Aorta (tissue), 5 donors: ENCODE measurements at regions not wholly inside any gene's neighbourhood (a gene's known extent, or its start where the extent isn't known, plus 50 kb on each side); places are given as distances from the start of the nearest gene placed in this dataset.

Source experiments
- ATAC-seq: fragments of 200-7000 bp; cut with Tn5 transposase; one replicate; pipeline ENCODE4 v1.9.1; 2022; ENCODE audit warnings: moderate library complexity; ENCODE audit not compliant: low FRiP score
- DNase-seq, 2 donors: peaks; one replicate each; pipeline ENCODE4 v3.0.0-alpha.2; 2020
- H3K27ac ChIP-seq, 2 donors: one replicate each; pipeline ENCODE4 v1.5.1; 2013; ENCODE audit warnings: low read length in 2 of 2, mild to moderate bottlenecking in 2 of 2, moderate library complexity in 2 of 2, control low read depth in 1 of 2, inconsistent platforms in 1 of 2, low read depth in 1 of 2
- H3K27me3 ChIP-seq, 2 donors: one replicate each; pipeline ENCODE4 v1.6.1; 2013; ENCODE audit warnings: control low read depth in 1 of 2, low read length in 1 of 2, mild to moderate bottlenecking in 1 of 2, moderate library complexity in 1 of 2; ENCODE audit not compliant: insufficient read depth in 2 of 2, control insufficient read depth in 1 of 2
- H3K36me3 ChIP-seq, 2 donors: one replicate each; pipeline ENCODE4 v1.6.1; 2013; ENCODE audit warnings: control low read depth in 1 of 2, low read length in 1 of 2, mild to moderate bottlenecking in 1 of 2; ENCODE audit not compliant: insufficient read depth in 2 of 2, control insufficient read depth in 1 of 2
- H3K4me1 ChIP-seq, 2 donors: one replicate each; pipeline ENCODE4 v1.6.1; 2013; ENCODE audit warnings: low read length in 2 of 2, control low read depth in 1 of 2, mild to moderate bottlenecking in 1 of 2, moderate library complexity in 1 of 2; ENCODE audit not compliant: insufficient read depth in 2 of 2, control insufficient read depth in 1 of 2
- H3K4me3 ChIP-seq, 2 donors: one replicate each; pipeline ENCODE4 v1.5.1; 2013; ENCODE audit warnings: low read length in 2 of 2, control low read depth in 1 of 2, mild to moderate bottlenecking in 1 of 2
- H3K9me3 ChIP-seq: one replicate; pipeline ENCODE4 v1.6.1; 2013; ENCODE audit warnings: mild to moderate bottlenecking, low read length; ENCODE audit not compliant: control insufficient read depth
- WGBS, 2 donors: extraction: QIAGEN DNeasy Blood & Tissue Kit; methylation state at CpG; one replicate each; pipeline ENCODE4 v1.1.7; 2013; 5-methylcytosine and 5-hydroxymethylcytosine counted together
- intact Hi-C, 2 donors: fragments of 100-400 bp; cut with DNase I; formaldehyde crosslinking; loops; one replicate each; pipeline versions ENCODE4 v1.14.2 to v1.15.0; 2022
- donor health status: healthy with polysubstance abuse.
- donor health status: Bipolar disorder and iron deficiency.
- donor health status: DM: no; HTN: no; CAD: no.
- donor health status: DM: no; HTN: no; CAD: no.
- donor health status: DM: yes; HTN: yes; CAD: no.

- H3K27me3 ChIP-seq, result no peaks in the 10 kb centered on the region
- no peaks in the 10 kb centered on the region for H3K9me3 ChIP-seq
- H3K4me1 ChIP-seq, result no peaks in the 10 kb centered on the region
- DNase-seq, result no peak
- no peak overlapping the region for H3K4me3 ChIP-seq
- H3K36me3 ChIP-seq, result no peaks in the 10 kb centered on the region
- intact Hi-C loops, result no loop called here
- no peak overlapping the region for H3K27ac ChIP-seq
- ATAC-seq, result no peak
These were observed 494.7 kb downstream of the TRAM1L1 start for GRCh38 chr4:116590648-116591047.

DNA sequence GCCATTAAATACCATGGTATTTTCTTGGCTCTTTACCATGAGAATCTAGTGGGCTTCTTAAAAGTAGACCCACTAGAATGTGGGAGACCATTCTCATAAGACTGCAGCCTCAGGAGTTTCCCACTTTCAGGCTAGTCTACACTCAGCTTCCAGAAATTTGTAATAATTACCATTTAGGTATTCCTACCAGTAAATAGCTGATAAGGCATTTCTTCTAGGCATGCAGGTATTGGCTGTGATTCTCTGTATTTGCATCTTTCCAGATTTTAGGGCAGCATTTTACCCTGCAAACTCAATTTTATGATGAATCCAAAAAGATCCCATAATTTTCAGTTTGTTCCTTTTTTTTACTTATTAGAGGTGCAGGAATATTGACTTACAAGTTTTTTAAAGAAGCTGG, 496.6 kb downstream of the TRAM1L1 start:
- ATAC-seq (no peak), DNase-seq (no peak)
- Histone ChIP-seq H3K4me3 (no peak overlapping the region), H3K27ac (no peak overlapping the region), H3K27me3 (no peaks in the 10 kb centered on the region), H3K36me3 (no peaks in the 10 kb centered on the region), H3K9me3 (no peaks in the 10 kb centered on the region), H3K4me1 (no peaks in the 10 kb centered on the region)
- intact Hi-C loops, result no loop called here

DNA sequence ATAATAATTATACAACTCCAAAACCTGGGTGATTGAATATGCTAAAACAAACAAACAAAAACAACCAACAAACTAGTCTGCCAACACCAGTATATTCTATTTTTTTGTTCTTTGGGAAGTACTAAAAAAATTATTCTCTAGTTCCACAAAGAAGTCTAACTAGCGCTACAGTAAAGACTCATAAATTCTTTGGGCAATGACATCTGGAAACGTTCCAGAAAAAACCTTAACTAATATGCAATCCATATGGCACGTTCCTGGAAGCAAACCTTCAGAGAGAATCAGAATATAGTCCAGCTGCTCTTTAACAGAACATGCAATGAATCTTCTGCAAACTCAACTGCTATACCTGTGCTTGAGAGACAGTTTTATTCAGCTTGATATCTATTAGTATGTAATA, 500.1 kb downstream of the TRAM1L1 start:
- no peaks in the 10 kb centered on the region for H3K27me3 ChIP-seq
- no peak overlapping the region for H3K4me3 ChIP-seq
- H3K4me1 ChIP-seq, result no peaks in the 10 kb centered on the region
- no peaks in the 10 kb centered on the region for H3K36me3 ChIP-seq
- H3K27ac ChIP-seq, result no peak overlapping the region
- WGBS, 2 donors, result 1 to 3% methylated on average over 3 of the region's 3 CpGs
- ATAC-seq, result no peak
- H3K9me3 ChIP-seq, result no peaks in the 10 kb centered on the region
- intact Hi-C loops, result no loop called here
- no peak for DNase-seq

- no peaks in the 10 kb centered on the region for H3K4me1 ChIP-seq
- no peak overlapping the region for H3K27ac ChIP-seq
- no peaks in the 10 kb centered on the region for H3K9me3 ChIP-seq
- H3K36me3 ChIP-seq, result no peaks in the 10 kb centered on the region
- ATAC-seq, result no peak
- DNase-seq, result no peak
- H3K27me3 ChIP-seq, result no peaks in the 10 kb centered on the region
- intact Hi-C loops, result no loop called here
- no peak overlapping the region for H3K4me3 ChIP-seq
- WGBS, 2 donors, result 80 to 82% methylated on average over 1 of the region's 1 CpG
These were observed 508.1 kb downstream of the TRAM1L1 start for GRCh38 chr4:116577321-116577720.

DNA sequence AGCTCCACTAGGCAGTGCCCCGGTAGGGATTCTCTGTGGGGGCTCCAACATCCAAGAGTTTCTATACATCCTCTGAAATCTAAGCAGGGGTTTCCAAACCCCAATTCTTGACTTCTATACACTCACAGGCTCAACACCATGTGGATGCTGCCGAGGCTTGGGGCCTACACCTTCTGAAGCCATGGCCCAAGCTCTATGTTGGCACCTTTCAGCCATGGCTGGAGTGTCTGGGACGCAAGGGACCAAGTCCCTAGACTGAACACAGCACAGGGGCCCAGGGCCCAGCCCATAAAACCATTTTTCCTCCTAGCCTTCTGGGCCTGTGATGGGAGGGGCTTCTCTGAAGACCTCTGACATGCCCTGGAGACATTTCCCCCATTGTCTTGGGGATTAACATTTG, 511.8 kb downstream of the TRAM1L1 start:
- ATAC-seq (no peak), DNase-seq (peak in 1 of 2 donors; percentile 53)
- Histone ChIP-seq H3K36me3 (no peaks in the 10 kb centered on the region), H3K4me3 (no peak overlapping the region), H3K27me3 (no peaks in the 10 kb centered on the region), H3K4me1 (no peaks in the 10 kb centered on the region), H3K9me3 (no peaks in the 10 kb centered on the region), H3K27ac (no peak overlapping the region)
- WGBS, 2 donors, result 58 to 60% methylated on average over 3 of the region's 3 CpGs
- intact Hi-C loops, result no loop called here

- no peaks in the 10 kb centered on the region for H3K27me3 ChIP-seq
- no peak overlapping the region for H3K27ac ChIP-seq
- DNase-seq (no peak), ATAC-seq (no peak)
- no peak overlapping the region for H3K4me3 ChIP-seq
- no peaks in the 10 kb centered on the region for H3K4me1 ChIP-seq
- no peaks in the 10 kb centered on the region for H3K36me3 ChIP-seq
- no peaks in the 10 kb centered on the region for H3K9me3 ChIP-seq
- intact Hi-C loops, result no loop called here
These were observed 523.6 kb downstream of the TRAM1L1 start for GRCh38 chr4:116561768-116562167.

- no peak overlapping the region for H3K4me3 ChIP-seq
- H3K27me3 ChIP-seq, result no peaks in the 10 kb centered on the region
- H3K27ac ChIP-seq, result no peak overlapping the region
- no peaks in the 10 kb centered on the region for H3K36me3 ChIP-seq
- no peaks in the 10 kb centered on the region for H3K9me3 ChIP-seq
- intact Hi-C loops, result no loop called here
- WGBS, 2 donors, result 35 to 39% methylated on average over 1 of the region's 1 CpG
- DNase-seq (no peak), ATAC-seq (no peak)
- H3K4me1 ChIP-seq, result no peaks in the 10 kb centered on the region
These were observed 533.6 kb downstream of the TRAM1L1 start for GRCh38 chr4:116551806-116552205.

GRCh38 chr4:116547632-116548031, 537.7 kb downstream of the TRAM1L1 start:
- no peaks in the 10 kb centered on the region for H3K36me3 ChIP-seq
- intact Hi-C loops, result no loop called here
- no peaks in the 10 kb centered on the region for H3K4me1 ChIP-seq
- ATAC-seq, result no peak
- H3K27me3 ChIP-seq, result peaks cover 0 to 1% of the 10 kb centered on the region in 2 donors
- no peak overlapping the region for H3K27ac ChIP-seq
- 94 to 95% methylated on average over 2 of the region's 2 CpGs for WGBS, 2 donors
- peaks cover 1% of the 10 kb centered on the region for H3K9me3 ChIP-seq
- H3K4me3 ChIP-seq, result no peak overlapping the region
- DNase-seq, result no peak

- Histone ChIP-seq H3K4me1 (no peaks in the 10 kb centered on the region), H3K27me3 (peaks cover 0 to 1% of the 10 kb centered on the region in 2 donors), H3K4me3 (no peak overlapping the region), H3K27ac (no peak overlapping the region), H3K9me3 (peaks cover 1% of the 10 kb centered on the region), H3K36me3 (no peaks in the 10 kb centered on the region)
- WGBS, 2 donors, result 89 to 93% methylated on average over 1 of the region's 1 CpG
- no peak for DNase-seq
- intact Hi-C loops, result no loop called here
- no peak for ATAC-seq
These were observed 538.6 kb downstream of the TRAM1L1 start for GRCh38 chr4:116546759-116547158.
